Smooth muscle cell (in vitro differentiated cells): ENCODE measurements at regions not wholly inside any gene's neighbourhood (a gene's known extent, or its start where the extent isn't known, plus 50 kb on each side); places are given as distances from the start of the nearest gene placed in this dataset.

ENCODE experiments used
- DNase-seq: peaks from one replicate; lab custom pipeline; 2025; ENCODE audit not compliant: unreplicated experiment; lab: John Stamatoyannopoulos, UW
- H2AFZ ChIP-seq: fragments of 200-600 bp; sonication (generic); 2 replicates; pipeline ENCODE4 v1.6.0; 2016; ENCODE audit warnings: antibody characterized with exemption, low read depth, mild to moderate bottlenecking
- H3F3A ChIP-seq: fragments of 200-600 bp; sonication (generic); 2 replicates; pipeline ENCODE4 v1.6.0; 2017; ENCODE audit warnings: antibody characterized with exemption, low read depth
- H3K27ac ChIP-seq: fragments of 200-600 bp; sonication (generic); 2 replicates; pipeline ENCODE4 v1.5.1; 2016; ENCODE audit warnings: low read depth, mild to moderate bottlenecking
- H3K27me3 ChIP-seq: fragments of 200-600 bp; sonication (generic); 2 replicates; pipeline ENCODE4 v1.6.1; 2016; ENCODE audit warnings: low read depth, mild to moderate bottlenecking
- H3K36me3 ChIP-seq: fragments of 200-600 bp; sonication (generic); 2 replicates; pipeline ENCODE4 v1.5.1; 2016; ENCODE audit warnings: low read depth
- H3K4me1 ChIP-seq: fragments of 200-600 bp; sonication (generic); 2 replicates; pipeline ENCODE4 v1.5.1; 2016; ENCODE audit warnings: low read depth
- H3K4me2 ChIP-seq: fragments of 200-600 bp; sonication (generic); 2 replicates; pipeline ENCODE4 v1.6.0; 2016; ENCODE audit warnings: mild to moderate bottlenecking
- H3K4me3 ChIP-seq: fragments of 200-600 bp; sonication (generic); 2 replicates; pipeline ENCODE4 v1.5.1; 2016; ENCODE audit warnings: mild to moderate bottlenecking
- H3K79me2 ChIP-seq: fragments of 200-600 bp; sonication (generic); 2 replicates; pipeline ENCODE4 v1.6.0; 2016; ENCODE audit warnings: low read depth, mild to moderate bottlenecking
- H3K9ac ChIP-seq: fragments of 200-600 bp; sonication (generic); 2 replicates; pipeline ENCODE4 v1.6.0; 2016; ENCODE audit warnings: low read depth
- H3K9me3 ChIP-seq: fragments of 200-600 bp; sonication (generic); replicated peaks from 2 replicates; pipeline ENCODE4 v1.5.1; 2016; ENCODE audit warnings: low read depth
- H4K20me1 ChIP-seq: fragments of 200-600 bp; sonication (generic); 2 replicates; pipeline ENCODE4 v1.6.0; 2016; ENCODE audit warnings: low read depth
- CTCF ChIP-seq: fragments of 200-600 bp; sonication (generic); IDR thresholded peaks from 2 replicates; pipeline ENCODE4 v1.5.1; 2017; ENCODE audit warnings: borderline replicate concordance, mild to moderate bottlenecking, antibody characterized with exemption; ENCODE audit not compliant: insufficient read depth, poor library complexity, severe bottlenecking
- WGBS: methylation state at CpG from one replicate; pipeline ENCODE4 v1.1.7; 2016; ENCODE audit warnings: low lambda C conversion rate; 5-methylcytosine and 5-hydroxymethylcytosine counted together

- no peak overlapping the region for H3K27ac ChIP-seq
- H4K20me1 ChIP-seq: no peaks in the 10 kb centered on the region
- no peaks in the 10 kb centered on the region for H3K27me3 ChIP-seq
- 94% methylated on average over 2 of the region's 2 CpGs for WGBS
- no peak overlapping the region for H3K4me2 ChIP-seq
- H3K4me1 ChIP-seq: no peaks in the 10 kb centered on the region
- no peaks in the 10 kb centered on the region for H3K9me3 ChIP-seq
- no peak for DNase-seq
- no peak overlapping the region for H3K4me3 ChIP-seq
- H3K36me3 ChIP-seq: no peaks in the 10 kb centered on the region
- H3F3A ChIP-seq: no peaks in the 10 kb centered on the region
- no peak overlapping the region for H2AFZ ChIP-seq
- no peak for TF ChIP-seq CTCF
- H3K79me2 ChIP-seq: no peaks in the 10 kb centered on the region
- no peak overlapping the region for H3K9ac ChIP-seq
Measured at GRCh38 chr13:81664872-81665271, 1323.9 kb upstream of the SPRY2 start.

GRCh38 chr13:81659984-81660383 is 1319.1 kb upstream of the SPRY2 start:
- Histone ChIP-seq H4K20me1 (no peaks in the 10 kb centered on the region), H3K79me2 (no peaks in the 10 kb centered on the region), H3K4me2 (no peak overlapping the region), H3K27me3 (no peaks in the 10 kb centered on the region), H3F3A (no peaks in the 10 kb centered on the region), H2AFZ (no peak overlapping the region), H3K4me1 (no peaks in the 10 kb centered on the region), H3K9ac (no peak overlapping the region), H3K4me3 (no peak overlapping the region), H3K9me3 (no peaks in the 10 kb centered on the region), H3K27ac (no peak overlapping the region), H3K36me3 (no peaks in the 10 kb centered on the region)
- DNase-seq: no peak
- WGBS: 90% methylated on average over 1 of the region's 1 CpG
- no peak for TF ChIP-seq CTCF

GRCh38 chr13:81658598-81659370 is 1317.9 kb upstream of the SPRY2 start:
- Histone ChIP-seq H2AFZ (no peak overlapping the region), H3K36me3 (no peaks in the 10 kb centered on the region), H3K9ac (no peak overlapping the region), H3K4me1 (no peaks in the 10 kb centered on the region), H3K79me2 (no peaks in the 10 kb centered on the region), H3K4me3 (no peak overlapping the region), H3K4me2 (no peak overlapping the region), H3K27ac (no peak overlapping the region), H4K20me1 (no peaks in the 10 kb centered on the region), H3F3A (no peaks in the 10 kb centered on the region), H3K9me3 (no peaks in the 10 kb centered on the region), H3K27me3 (no peaks in the 10 kb centered on the region)
- no peak for TF ChIP-seq CTCF
- 75% methylated on average over 8 of the region's 8 CpGs for WGBS
- DNase-seq: no peak
